ENCODE measurements at regions not wholly inside any gene's neighbourhood (a gene's known extent, or its start where the extent isn't known, plus 50 kb on each side); places are given as distances from the start of the nearest gene placed in this dataset.

GRCh38 chr1:238111516-238111915 is 220.8 kb upstream of the ZP4 start:
- intact Hi-C loops (cut with DNase I), result no loop called here
- Histone ChIP-seq H3K27ac (no peak overlapping the region), H3K4me3 (replicated peaks in 1 of 3) (no peak overlapping the region), H3K36me3 (no peaks in the 10 kb centered on the region), H3K4me1 (no peaks in the 10 kb centered on the region), H3K9me3 (no peaks in the 10 kb centered on the region), H3K27me3 (no peaks in the 10 kb centered on the region)
- TF ChIP-seq, protein P1, sequence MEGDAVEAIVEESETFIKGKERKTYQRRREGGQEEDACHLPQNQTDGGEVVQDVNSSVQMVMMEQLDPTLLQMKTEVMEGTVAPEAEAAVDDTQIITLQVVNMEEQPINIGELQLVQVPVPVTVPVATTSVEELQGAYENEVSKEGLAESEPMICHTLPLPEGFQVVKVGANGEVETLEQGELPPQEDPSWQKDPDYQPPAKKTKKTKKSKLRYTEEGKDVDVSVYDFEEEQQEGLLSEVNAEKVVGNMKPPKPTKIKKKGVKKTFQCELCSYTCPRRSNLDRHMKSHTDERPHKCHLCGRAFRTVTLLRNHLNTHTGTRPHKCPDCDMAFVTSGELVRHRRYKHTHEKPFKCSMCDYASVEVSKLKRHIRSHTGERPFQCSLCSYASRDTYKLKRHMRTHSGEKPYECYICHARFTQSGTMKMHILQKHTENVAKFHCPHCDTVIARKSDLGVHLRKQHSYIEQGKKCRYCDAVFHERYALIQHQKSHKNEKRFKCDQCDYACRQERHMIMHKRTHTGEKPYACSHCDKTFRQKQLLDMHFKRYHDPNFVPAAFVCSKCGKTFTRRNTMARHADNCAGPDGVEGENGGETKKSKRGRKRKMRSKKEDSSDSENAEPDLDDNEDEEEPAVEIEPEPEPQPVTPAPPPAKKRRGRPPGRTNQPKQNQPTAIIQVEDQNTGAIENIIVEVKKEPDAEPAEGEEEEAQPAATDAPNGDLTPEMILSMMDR (IDR thresholded peaks at IDR 0.05), result no peak
- TF ChIP-seq POLR2A (IDR thresholded peaks at IDR 0.05), result no peak
- WGBS, 2 donors, result 45 to 70% methylated on average over 2 of the region's 2 CpGs
- DNase-seq, result no peak

DNA sequence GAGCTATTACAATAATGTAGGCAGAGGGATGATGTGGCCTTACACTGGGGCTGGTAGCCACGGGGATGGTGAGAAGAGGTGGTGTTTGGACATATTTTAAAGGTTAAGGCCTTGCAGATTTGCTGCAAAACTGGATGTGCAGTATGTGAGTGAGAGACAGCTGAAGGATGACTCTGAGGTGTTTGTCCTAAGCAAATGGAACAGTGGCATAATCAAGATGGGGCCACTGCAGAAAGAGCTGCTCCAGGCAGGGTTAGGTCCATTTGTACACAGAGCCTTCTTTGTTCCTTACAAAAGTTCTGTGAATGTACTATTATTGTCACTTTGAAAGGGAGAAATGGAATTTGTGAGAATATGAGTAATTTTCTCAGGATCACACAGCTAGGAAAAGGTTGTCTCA is 220.4 kb upstream of the ZP4 start:
- H3K27ac ChIP-seq, result no peak overlapping the region
- no peaks in the 10 kb centered on the region for H3K4me1 ChIP-seq
- H3K9me3 ChIP-seq, result no peaks in the 10 kb centered on the region
- no peak for TF ChIP-seq POLR2A (IDR thresholded peaks at IDR 0.05)
- TF ChIP-seq, protein P1 (IDR thresholded peaks at IDR 0.05), result no peak
- DNase-seq, result no peak
- intact Hi-C loops (cut with DNase I), result no loop called here
- 67 to 68% methylated on average over 1 of the region's 1 CpG for WGBS, 2 donors
- no peak overlapping the region for H3K4me3 ChIP-seq (replicated peaks in 1 of 3)
- H3K36me3 ChIP-seq, result no peaks in the 10 kb centered on the region
- no peaks in the 10 kb centered on the region for H3K27me3 ChIP-seq

DNA sequence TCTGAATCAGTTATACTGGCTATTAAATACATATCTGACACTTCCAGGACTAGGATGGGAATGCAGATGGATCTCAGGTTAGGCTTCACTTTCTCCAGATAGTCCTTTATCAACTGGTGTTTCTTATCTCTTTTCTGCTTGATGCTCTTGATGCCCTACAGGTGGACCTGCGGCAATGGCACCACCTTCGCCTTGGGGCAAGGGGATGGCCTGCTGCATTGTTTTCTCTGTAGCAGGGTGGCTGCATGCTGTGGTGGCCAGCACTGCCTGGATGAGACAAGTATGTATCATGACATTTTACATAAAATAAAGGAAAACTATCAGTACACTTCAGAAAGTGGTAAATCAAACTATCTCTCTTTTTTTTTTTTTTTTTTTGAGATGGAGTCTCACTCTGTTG is 217.7 kb upstream of the ZP4 start:
- DNase-seq, result no peak
- no peaks in the 10 kb centered on the region for H3K27me3 ChIP-seq
- 93 to 100% methylated on average over 2 of the region's 2 CpGs for WGBS, 2 donors
- no peak overlapping the region for H3K27ac ChIP-seq
- H3K36me3 ChIP-seq, result no peaks in the 10 kb centered on the region
- intact Hi-C loops (cut with DNase I), result no loop called here
- no peak overlapping the region for H3K4me3 ChIP-seq (replicated peaks in 1 of 3)
- no peak for TF ChIP-seq POLR2A (IDR thresholded peaks at IDR 0.05)
- TF ChIP-seq, protein P1 (IDR thresholded peaks at IDR 0.05), result no peak
- H3K4me1 ChIP-seq, result no peaks in the 10 kb centered on the region
- H3K9me3 ChIP-seq, result no peaks in the 10 kb centered on the region

DNA sequence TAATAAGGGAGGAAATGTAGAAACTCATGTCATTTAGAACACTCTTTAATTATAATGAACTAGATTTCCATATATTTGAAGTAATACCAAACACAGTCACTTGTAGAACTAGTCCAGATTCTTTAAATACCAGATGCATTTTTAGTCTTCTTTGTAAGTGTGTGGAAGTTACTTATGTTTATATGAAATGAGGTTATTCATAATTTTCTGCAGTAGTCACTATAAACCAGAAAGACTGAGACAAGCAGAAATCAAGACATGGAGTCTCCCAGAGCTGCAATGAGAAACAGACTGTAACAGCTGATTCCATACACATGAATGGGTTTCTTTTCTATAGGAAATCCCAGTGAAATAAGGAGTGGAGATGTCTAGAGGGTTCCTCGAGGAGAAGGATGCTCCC is 216.6 kb upstream of the ZP4 start:
- H3K4me3 ChIP-seq (replicated peaks in 1 of 3), result no peak overlapping the region
- no peak for DNase-seq
- H3K27me3 ChIP-seq, result no peaks in the 10 kb centered on the region
- intact Hi-C loops (cut with DNase I), result no loop called here
- 62 to 63% methylated on average over 1 of the region's 1 CpG for WGBS, 2 donors
- no peaks in the 10 kb centered on the region for H3K4me1 ChIP-seq
- H3K9me3 ChIP-seq, result no peaks in the 10 kb centered on the region
- TF ChIP-seq POLR2A (IDR thresholded peaks at IDR 0.05), result no peak
- TF ChIP-seq, protein P1 (IDR thresholded peaks at IDR 0.05), result no peak
- no peaks in the 10 kb centered on the region for H3K36me3 ChIP-seq
- H3K27ac ChIP-seq, result no peak overlapping the region

- no peak overlapping the region for H3K4me3 ChIP-seq (replicated peaks in 1 of 3)
- WGBS, 2 donors, result 47 to 50% methylated on average over 2 of the region's 2 CpGs
- DNase-seq, result no peak
- TF ChIP-seq POLR2A (IDR thresholded peaks at IDR 0.05), result no peak
- TF ChIP-seq, protein P1 (IDR thresholded peaks at IDR 0.05), result no peak
- no peaks in the 10 kb centered on the region for H3K27me3 ChIP-seq
- H3K4me1 ChIP-seq, result no peaks in the 10 kb centered on the region
- H3K36me3 ChIP-seq, result no peaks in the 10 kb centered on the region
- H3K27ac ChIP-seq, result no peak overlapping the region
- no peaks in the 10 kb centered on the region for H3K9me3 ChIP-seq
- intact Hi-C loops (cut with DNase I), result no loop called here
Observed at GRCh38 chr1:238104752-238105151, 214.0 kb upstream of the ZP4 start.
